GM23338 (cell line): ENCODE measurements at regions not wholly inside any gene's neighbourhood (a gene's known extent, or its start where the extent isn't known, plus 50 kb on each side); places are given as distances from the start of the nearest gene placed in this dataset.

Experiments
- ATAC-seq: fragments of 200-7000 bp; cut with Tn5 transposase; 3 replicates; pipeline ENCODE4 v1.9.1; 2020
- DNase-seq: peaks from one replicate; pipeline ENCODE4 v3.0.0-alpha.2; 2015; ENCODE audit warnings: low spot score
- H2AFZ ChIP-seq: fragments of 200-600 bp; sonication (generic); 2 replicates; pipeline ENCODE4 v1.8.0; 2016; ENCODE audit warnings: antibody characterized with exemption, mild to moderate bottlenecking, moderate library complexity
- H3F3A ChIP-seq: fragments of 200-600 bp; sonication (generic); replicated peaks from 2 replicates; pipeline ENCODE4 v1.8.0; 2017; ENCODE audit warnings: antibody characterized with exemption, mixed run types, low read depth
- H3K27ac ChIP-seq: fragments of 200-600 bp; sonication (generic); 2 replicates; pipeline ENCODE4 v1.6.1; 2016; ENCODE audit warnings: low read depth
- H3K27me3 ChIP-seq: fragments of 200-600 bp; sonication (generic); 2 replicates; pipeline ENCODE4 v1.8.0; 2016; ENCODE audit warnings: mild to moderate bottlenecking, mixed run types, moderate library complexity; ENCODE audit not compliant: insufficient read depth
- H3K36me3 ChIP-seq: fragments of 200-600 bp; sonication (generic); 2 replicates; pipeline ENCODE4 v1.8.0; 2016; ENCODE audit warnings: mild to moderate bottlenecking; ENCODE audit not compliant: insufficient read depth
- H3K4me1 ChIP-seq: fragments of 200-600 bp; sonication (generic); 2 replicates; pipeline ENCODE4 v1.8.0; 2016; ENCODE audit warnings: mild to moderate bottlenecking, moderate library complexity; ENCODE audit not compliant: insufficient read depth
- H3K4me2 ChIP-seq: fragments of 200-600 bp; sonication (generic); 2 replicates; pipeline ENCODE4 v1.7.1; 2017; ENCODE audit warnings: mixed run types
- H3K4me3 ChIP-seq: fragments of 200-600 bp; sonication (generic); 2 replicates; pipeline ENCODE4 v1.6.1; 2016; ENCODE audit warnings: mixed run types
- H3K79me2 ChIP-seq: fragments of 200-600 bp; sonication (generic); replicated peaks from 2 replicates; pipeline ENCODE4 v1.8.0; 2017; ENCODE audit warnings: mild to moderate bottlenecking; ENCODE audit not compliant: insufficient read depth
- H3K9me2 ChIP-seq: fragments of 200-600 bp; sonication (generic); 2 replicates; pipeline ENCODE4 v1.8.0; 2017; ENCODE audit not compliant: insufficient read depth
- H4K20me1 ChIP-seq: fragments of 200-600 bp; sonication (generic); replicated peaks from 2 replicates; pipeline ENCODE4 v1.8.0; 2017; ENCODE audit warnings: mild to moderate bottlenecking; ENCODE audit not compliant: insufficient read depth
- H3K27ac Mint-ChIP-seq: 2 replicates; pipeline ENCODE4 v1.8.0; 2020; ENCODE audit warnings: inconsistent platforms, mild to moderate bottlenecking, moderate library complexity, mixed read lengths
- H3K27me3 Mint-ChIP-seq: 3 replicates; pipeline ENCODE4 v1.8.0; 2022; ENCODE audit warnings: low read depth, mild to moderate bottlenecking, moderate library complexity, mixed read lengths, inconsistent platforms; ENCODE audit not compliant: insufficient read depth, poor library complexity
- H3K36me3 Mint-ChIP-seq: 3 replicates; pipeline ENCODE4 v1.8.0; 2021; ENCODE audit warnings: low read depth, mild to moderate bottlenecking, inconsistent platforms, moderate library complexity, mixed read lengths
- H3K4me1 Mint-ChIP-seq: 3 replicates; pipeline ENCODE4 v1.8.0; 2020; ENCODE audit warnings: mild to moderate bottlenecking, inconsistent platforms, mixed read lengths
- H3K4me3 Mint-ChIP-seq: 3 replicates; pipeline ENCODE4 v1.8.0; 2021; ENCODE audit warnings: moderate library complexity, mild to moderate bottlenecking, inconsistent platforms, mixed read lengths
- H3K9me3 Mint-ChIP-seq: 3 replicates; pipeline ENCODE4 v1.8.0; 2020; ENCODE audit warnings: moderate library complexity, mild to moderate bottlenecking, inconsistent platforms, mixed read lengths
- CREB1 ChIP-seq: fragments of 250-450 bp; sonication (Bioruptor Pico); IDR thresholded peaks from 2 replicates; pipeline ENCODE4 v1.5.0; 2020; ENCODE audit warnings: low read depth, mild to moderate bottlenecking, moderate library complexity
- ETS1 ChIP-seq: IDR thresholded peaks from 2 replicates; pipeline ENCODE4 v1.6.1; 2016; ENCODE audit warnings: antibody characterized with exemption
- EZH2phosphoT487 ChIP-seq: fragments of 200-600 bp; sonication (generic); IDR thresholded peaks from one replicate; pipeline ENCODE4 v1.8.1; 2018; ENCODE audit warnings: antibody characterized with exemption; ENCODE audit not compliant: unreplicated experiment
- JUNB ChIP-seq: IDR thresholded peaks from one replicate; pipeline ENCODE4 v1.6.1; 2016; ENCODE audit warnings: antibody characterized with exemption; ENCODE audit not compliant: unreplicated experiment
- ZNF114 ChIP-seq: fragments of 250-450 bp; sonication (Bioruptor Pico); IDR thresholded peaks from 2 replicates; pipeline ENCODE4 v1.5.0; 2020; ENCODE audit warnings: mild to moderate bottlenecking, moderate library complexity
- ZNF331 ChIP-seq: fragments of 250-450 bp; sonication (Bioruptor Pico); IDR thresholded peaks from 2 replicates; pipeline ENCODE4 v1.5.0; 2020; ENCODE audit warnings: low read depth, mild to moderate bottlenecking, moderate library complexity
- ZNF462 ChIP-seq: fragments of 250-450 bp; sonication (Bioruptor Pico); IDR thresholded peaks from 2 replicates; pipeline ENCODE4 v1.5.0; 2020; ENCODE audit warnings: mild to moderate bottlenecking, moderate library complexity

- no peak for DNase-seq
- H3K36me3 ChIP-seq, result no peaks in the 10 kb centered on the region
- H3K4me2 ChIP-seq, result no peak overlapping the region
- no peak overlapping the region for H3K4me3 Mint-ChIP-seq
- H3K27me3 ChIP-seq, result no peaks in the 10 kb centered on the region
- peaks cover under 1% of the 10 kb centered on the region; the same call in 1 of the 3 replicates for H3K9me3 Mint-ChIP-seq
- H3K4me1 ChIP-seq, result 0 out of 2 replicates have a peak, but pooled peaks cover 6% of the 10 kb centered on the region
- no peaks in the 10 kb centered on the region for H3F3A ChIP-seq
- H3K27ac ChIP-seq, result no peak overlapping the region
- H3K27ac Mint-ChIP-seq, result no peak overlapping the region
- no peaks in the 10 kb centered on the region for H3K79me2 ChIP-seq
- H3K4me3 ChIP-seq, result no peak overlapping the region
- no peak for TF ChIP-seq EZH2phosphoT487
- no peak for TF ChIP-seq JUNB
- no peak for TF ChIP-seq ZNF462 (CRISPR knock-in tag)
- no peak for TF ChIP-seq ZNF331 (CRISPR knock-in tag)
- no peak for TF ChIP-seq ETS1
- no peak for TF ChIP-seq CREB1
- TF ChIP-seq ZNF114 (CRISPR knock-in tag), result no peak
- peaks cover 18% of the 10 kb centered on the region; the same call in 1 of the 2 replicates for H3K9me2 ChIP-seq
- no peaks in the 10 kb centered on the region for H4K20me1 ChIP-seq
- H3K36me3 Mint-ChIP-seq, result 0 out of 3 replicates have a peak, but pooled peaks cover 5% of the 10 kb centered on the region
- no peak for ATAC-seq
- no peaks in the 10 kb centered on the region for H3K27me3 Mint-ChIP-seq
- H2AFZ ChIP-seq, result no peak overlapping the region
- H3K4me1 Mint-ChIP-seq, result peaks cover 4% of the 10 kb centered on the region; the same call in 1 of the 3 replicates
Measured at GRCh38 chr2:199136681-199137080, 321.1 kb downstream of the SATB2 start.
